Activated naive CD4-positive, alpha-beta T cell treated with anti-CD3 and anti-CD28 coated beads, Interleukin-2, amount 50 U/mL, for 16 hours (primary cell): ENCODE measurements at regions not wholly inside any gene's neighbourhood (a gene's known extent, or its start where the extent isn't known, plus 50 kb on each side); places are given as distances from the start of the nearest gene placed in this dataset.

ENCODE experiments used
- DNase-seq: peaks from one replicate; pipeline ENCODE4 v3.0.0-alpha.2; 2020

DNA sequence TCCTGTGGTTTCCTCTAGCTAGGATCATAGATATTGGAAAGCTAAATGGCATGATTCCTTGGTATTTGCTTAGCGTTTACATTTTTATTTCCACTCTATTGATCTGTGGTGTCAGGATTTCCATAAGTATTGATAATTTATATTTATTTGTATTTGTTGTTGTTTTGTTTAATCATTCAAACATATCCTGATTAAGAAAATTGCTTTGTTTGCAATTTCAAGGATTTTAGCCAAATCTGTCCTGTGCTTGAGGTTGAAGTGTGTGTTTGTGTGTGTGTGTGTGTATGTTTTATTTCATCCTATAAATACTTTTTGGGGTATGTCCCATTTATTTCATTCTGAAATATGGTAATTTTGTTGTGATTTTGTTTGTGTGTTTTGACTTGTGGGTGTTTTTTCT is 1884.1 kb upstream of the CDH6 start:
- no peak for DNase-seq

- no peak for DNase-seq
Measured at GRCh38 chr5:29307478-29307877, 1886.0 kb upstream of the CDH6 start.

DNA sequence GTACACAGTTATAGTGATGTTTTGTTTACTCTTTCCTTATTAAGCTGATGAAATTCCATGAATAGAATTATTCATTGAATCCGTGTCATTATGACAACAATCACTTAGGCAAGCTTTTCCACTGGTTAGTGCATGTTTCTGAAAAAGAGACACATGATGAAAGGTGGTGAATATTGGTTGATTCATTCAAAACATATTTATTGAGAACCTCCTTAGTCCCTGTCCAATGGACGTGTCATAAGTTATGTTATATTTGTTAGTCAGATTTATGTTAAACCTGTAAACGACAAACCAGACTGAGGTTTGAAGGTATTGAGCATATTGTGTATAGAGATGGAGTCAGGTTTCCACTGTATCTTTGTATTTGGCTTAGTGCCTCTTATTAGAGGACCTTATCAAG is 1888.9 kb upstream of the CDH6 start:
- no peak for DNase-seq

DNA sequence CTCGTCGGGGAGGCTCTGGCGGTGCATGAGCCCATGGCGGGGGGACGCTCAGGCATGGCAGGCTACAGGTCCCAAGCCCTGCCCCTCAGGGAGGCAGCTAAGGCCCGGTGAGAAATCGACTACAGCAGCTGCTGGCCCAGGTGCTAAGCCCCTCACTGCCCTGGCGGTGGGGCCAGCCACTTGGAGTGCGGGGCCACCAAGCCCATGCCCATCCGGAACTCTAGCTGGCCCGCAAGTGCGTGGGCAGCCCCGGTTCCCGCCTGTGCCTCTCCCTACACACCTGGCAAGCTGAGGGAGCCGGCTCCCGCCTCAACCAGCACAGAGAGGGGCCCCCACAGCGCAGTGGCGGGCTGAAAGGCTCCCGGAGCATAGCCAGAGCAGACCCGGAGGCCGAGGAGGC is 1896.9 kb upstream of the CDH6 start:
- DNase-seq, result peak; percentile 9

- DNase-seq, result no peak
Measured at GRCh38 chr5:29277642-29278041, 1915.8 kb upstream of the CDH6 start.

DNA sequence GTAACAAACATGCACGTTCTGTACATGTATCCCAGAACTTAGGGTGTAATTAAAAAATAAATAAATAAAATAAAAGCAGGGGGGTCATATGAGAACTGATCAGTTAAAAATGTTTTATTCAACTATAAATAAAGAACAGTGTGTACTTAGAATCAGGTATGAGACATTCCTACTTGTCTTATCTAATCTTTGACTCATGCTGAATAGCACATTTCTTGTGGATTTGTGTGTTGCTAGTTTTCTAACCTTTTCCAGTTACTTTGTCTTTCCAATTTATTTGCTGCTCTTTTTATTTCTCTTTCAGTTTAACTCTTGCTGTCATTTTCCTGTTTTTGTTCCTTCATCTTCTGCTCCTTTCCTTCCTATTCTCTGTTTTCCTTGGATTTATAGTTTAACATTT is 1917.1 kb upstream of the CDH6 start:
- DNase-seq, result no peak

GRCh38 chr5:29263915-29264351 is 1929.6 kb upstream of the CDH6 start:
- DNase-seq, result no peak

GRCh38 chr5:29262339-29263123 is 1931.0 kb upstream of the CDH6 start:
- DNase-seq, result no peak

- no peak for DNase-seq
Measured at GRCh38 chr5:29261213-29261612, 1932.3 kb upstream of the CDH6 start.

DNA sequence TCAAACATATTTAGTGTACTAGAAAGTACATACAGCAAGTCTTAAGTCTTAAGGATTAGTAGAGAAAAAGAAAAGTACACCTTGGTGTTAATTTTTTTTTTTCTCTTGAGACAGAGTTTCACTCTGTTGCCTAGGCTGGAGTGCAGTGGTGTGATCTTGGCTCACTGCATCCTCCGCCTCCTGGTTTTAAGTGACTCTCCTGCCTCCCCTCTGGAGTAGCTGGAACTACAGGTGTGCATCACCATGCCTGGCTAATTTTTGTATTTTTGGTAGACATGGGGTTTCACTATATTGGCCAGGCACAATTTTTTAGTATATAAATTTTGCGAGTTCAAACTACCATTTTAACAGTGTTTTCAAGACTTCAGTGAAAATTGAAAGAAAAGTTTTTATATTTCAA is 1941.1 kb upstream of the CDH6 start:
- no peak for DNase-seq

GRCh38 chr5:29247346-29248028 is 1946.0 kb upstream of the CDH6 start:
- DNase-seq, result no peak

- DNase-seq, result no peak
Measured at GRCh38 chr5:29240379-29240778, 1953.1 kb upstream of the CDH6 start.

- DNase-seq, result no peak
Measured at GRCh38 chr5:29239606-29240005, 1953.9 kb upstream of the CDH6 start.

GRCh38 chr5:29238115-29238514 is 1955.4 kb upstream of the CDH6 start:
- no peak for DNase-seq

DNA sequence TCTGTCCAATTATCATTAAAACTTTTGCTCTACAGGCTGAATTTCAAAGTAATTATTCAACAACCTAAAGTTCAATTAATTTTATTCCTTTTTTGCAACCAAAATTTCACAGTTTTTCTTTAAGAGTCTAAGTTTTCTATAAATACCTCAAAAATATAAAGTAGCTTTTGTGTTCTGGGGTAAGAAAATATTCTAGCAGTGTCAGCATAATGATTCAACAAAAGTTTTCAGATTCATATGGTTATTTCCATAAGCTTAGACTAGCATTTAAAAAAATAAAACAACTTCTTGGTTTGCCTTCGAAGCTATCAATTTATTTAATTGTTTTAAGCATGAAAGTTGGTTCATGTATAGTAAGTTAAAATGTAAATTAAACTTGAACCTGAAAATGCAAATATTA is 1962.3 kb upstream of the CDH6 start:
- DNase-seq, result no peak

- no peak for DNase-seq
Measured at GRCh38 chr5:29230591-29230990, 1962.9 kb upstream of the CDH6 start.

DNA sequence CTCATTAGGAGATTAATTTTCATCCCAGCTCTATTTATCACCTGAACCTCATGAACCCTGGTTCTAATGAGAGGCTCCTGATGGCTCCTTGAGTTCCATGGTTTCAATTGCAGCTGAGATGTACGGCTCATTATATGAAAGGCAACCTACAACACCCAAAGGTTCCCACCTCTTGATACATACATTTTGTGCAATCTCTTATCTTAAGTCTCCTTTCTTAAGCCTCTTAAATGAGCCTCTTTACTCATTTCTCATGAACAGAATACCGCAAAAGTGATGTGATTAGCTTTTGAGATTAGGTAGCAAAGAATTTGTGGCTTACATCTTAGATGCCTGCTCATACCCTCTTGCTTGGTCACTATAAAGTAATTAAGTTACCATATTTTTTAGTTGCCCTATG is 1964.0 kb upstream of the CDH6 start:
- no peak for DNase-seq

- DNase-seq, result no peak
Measured at GRCh38 chr5:29218138-29218537, 1975.3 kb upstream of the CDH6 start.

GRCh38 chr5:29214839-29215238 is 1978.6 kb upstream of the CDH6 start:
- no peak for DNase-seq

DNA sequence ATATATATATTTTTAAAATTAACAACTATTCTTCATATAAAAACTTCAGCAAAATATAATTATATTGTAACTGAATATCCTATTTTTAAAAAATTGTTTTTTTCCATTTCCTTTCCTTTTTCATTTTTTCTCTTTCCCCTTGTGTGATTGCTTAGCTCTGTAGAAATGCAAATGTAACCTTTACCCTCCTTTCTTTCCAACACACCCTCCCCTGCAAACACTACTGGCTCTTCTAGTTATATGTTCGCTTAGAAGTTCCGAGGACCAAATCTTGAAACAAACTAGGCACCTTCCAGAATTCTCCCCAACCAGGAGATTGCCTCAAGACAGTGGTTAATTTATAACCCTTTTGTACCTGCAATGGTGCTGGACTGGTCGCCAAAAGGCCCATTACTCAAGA is 1980.0 kb upstream of the CDH6 start:
- no peak for DNase-seq

GRCh38 chr5:29208024-29208423 is 1985.5 kb upstream of the CDH6 start:
- no peak for DNase-seq

GRCh38 chr5:29203049-29203448 is 1990.4 kb upstream of the CDH6 start:
- DNase-seq, result no peak

- no peak for DNase-seq
Measured at GRCh38 chr5:29197631-29198454, 1995.6 kb upstream of the CDH6 start.

- DNase-seq, result no peak
Measured at GRCh38 chr5:29193972-29194371, 1999.5 kb upstream of the CDH6 start.
